ENCODE measurements at regions not wholly inside any gene's neighbourhood (a gene's known extent, or its start where the extent isn't known, plus 50 kb on each side); places are given as distances from the start of the nearest gene placed in this dataset.

DNA sequence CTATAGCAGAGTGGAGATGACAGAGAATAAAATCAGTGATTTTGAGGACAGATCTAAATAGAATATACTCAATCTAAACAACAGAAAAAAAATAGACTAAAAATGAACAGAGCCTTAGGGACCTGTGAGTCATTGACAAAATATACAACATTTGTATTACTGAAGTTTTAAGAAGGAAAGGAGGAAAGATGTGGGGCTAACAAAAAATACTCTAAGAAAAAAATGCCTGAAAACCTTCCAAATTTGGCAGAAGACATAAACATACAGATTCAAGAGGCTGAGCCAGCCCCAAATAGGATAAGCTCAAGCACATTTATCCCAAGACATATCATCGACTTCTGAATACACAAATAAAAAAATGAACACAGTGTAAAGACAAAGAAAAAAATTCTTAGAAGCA, 123.6 kb upstream of the INTU start:
- TF ChIP-seq POLR2A (IDR thresholded peaks at IDR 0.05) (no peak), POLR2AphosphoS5 (IDR thresholded peaks at IDR 0.05) (no peak)
- TF ChIP-seq, protein P1, sequence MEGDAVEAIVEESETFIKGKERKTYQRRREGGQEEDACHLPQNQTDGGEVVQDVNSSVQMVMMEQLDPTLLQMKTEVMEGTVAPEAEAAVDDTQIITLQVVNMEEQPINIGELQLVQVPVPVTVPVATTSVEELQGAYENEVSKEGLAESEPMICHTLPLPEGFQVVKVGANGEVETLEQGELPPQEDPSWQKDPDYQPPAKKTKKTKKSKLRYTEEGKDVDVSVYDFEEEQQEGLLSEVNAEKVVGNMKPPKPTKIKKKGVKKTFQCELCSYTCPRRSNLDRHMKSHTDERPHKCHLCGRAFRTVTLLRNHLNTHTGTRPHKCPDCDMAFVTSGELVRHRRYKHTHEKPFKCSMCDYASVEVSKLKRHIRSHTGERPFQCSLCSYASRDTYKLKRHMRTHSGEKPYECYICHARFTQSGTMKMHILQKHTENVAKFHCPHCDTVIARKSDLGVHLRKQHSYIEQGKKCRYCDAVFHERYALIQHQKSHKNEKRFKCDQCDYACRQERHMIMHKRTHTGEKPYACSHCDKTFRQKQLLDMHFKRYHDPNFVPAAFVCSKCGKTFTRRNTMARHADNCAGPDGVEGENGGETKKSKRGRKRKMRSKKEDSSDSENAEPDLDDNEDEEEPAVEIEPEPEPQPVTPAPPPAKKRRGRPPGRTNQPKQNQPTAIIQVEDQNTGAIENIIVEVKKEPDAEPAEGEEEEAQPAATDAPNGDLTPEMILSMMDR (IDR thresholded peaks at IDR 0.05 in 8 of 11, conservative IDR thresholded peaks at IDR 0.05 in 3 of 11): no peak

Data from spleen (tissue), 7 donors.